GM19397 (cell line): ENCODE measurements at regions not wholly inside any gene's neighbourhood (a gene's known extent, or its start where the extent isn't known, plus 50 kb on each side); places are given as distances from the start of the nearest gene placed in this dataset.

Experiments
- ATAC-seq: cut with Tn5 transposase; IDR thresholded peaks from one replicate; pipeline ENCODE4 v1.9.1; 2021; ENCODE audit warnings: mild to moderate bottlenecking, moderate library complexity; ENCODE audit not compliant: unreplicated experiment

DNA sequence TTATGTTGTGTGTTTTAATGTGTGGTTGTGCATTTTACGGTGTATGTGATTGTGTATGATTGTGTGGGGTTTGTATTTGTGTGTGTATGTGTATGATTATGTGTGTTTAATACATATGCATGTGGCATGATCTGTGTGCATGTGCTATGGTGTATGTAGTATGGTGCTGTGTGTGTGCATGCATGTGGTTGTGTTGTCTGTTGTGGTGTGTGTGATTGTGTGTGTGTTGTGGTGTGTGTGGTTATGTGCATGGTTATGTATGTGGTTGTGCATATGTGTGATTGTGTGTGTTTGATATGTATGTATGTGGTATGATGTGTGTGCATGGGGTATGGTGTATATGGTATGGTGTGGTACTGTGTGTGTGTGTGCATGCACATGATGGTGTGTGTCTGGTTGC is 148.1 kb upstream of the AGAP1 start:
- ATAC-seq, result no peak

DNA sequence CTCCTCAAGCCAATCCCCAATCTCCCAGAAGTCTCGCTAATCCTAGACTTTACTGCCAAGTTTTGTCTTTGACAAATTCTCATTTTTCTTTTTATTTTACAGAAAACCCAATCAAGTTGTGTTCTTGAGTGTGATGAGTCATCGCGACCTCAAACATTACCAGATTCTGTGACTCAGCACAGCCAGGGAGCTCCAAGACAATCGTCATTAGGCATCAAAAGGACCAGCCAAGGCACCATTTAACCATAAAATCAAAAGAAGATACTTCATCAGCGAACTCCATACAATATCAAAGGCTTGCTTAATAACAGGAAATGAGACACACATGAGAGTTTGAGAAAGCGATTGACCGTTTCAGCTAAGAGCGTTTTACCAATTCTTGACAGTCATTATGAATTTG is 146.2 kb upstream of the AGAP1 start:
- no peak for ATAC-seq

DNA sequence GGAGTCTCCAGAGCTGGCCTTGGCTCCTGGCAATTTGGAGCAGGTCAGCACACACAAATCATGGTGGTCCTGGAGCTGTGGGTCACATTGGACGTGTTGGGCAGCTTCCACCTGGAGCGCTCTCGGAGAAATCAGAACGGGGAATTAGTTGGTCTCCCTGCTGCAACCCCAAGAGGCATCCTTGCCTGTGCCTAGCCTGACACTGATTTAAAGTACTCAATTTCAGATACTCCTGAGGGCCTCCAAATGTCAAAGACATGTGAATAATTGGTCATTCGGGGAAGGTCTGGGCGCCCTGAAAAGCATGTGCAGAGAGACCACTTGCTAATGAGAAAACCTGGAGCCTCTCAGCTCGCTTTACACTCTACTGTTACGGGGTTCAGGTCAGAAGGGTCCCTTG is 145.5 kb upstream of the AGAP1 start:
- ATAC-seq, result no peak

DNA sequence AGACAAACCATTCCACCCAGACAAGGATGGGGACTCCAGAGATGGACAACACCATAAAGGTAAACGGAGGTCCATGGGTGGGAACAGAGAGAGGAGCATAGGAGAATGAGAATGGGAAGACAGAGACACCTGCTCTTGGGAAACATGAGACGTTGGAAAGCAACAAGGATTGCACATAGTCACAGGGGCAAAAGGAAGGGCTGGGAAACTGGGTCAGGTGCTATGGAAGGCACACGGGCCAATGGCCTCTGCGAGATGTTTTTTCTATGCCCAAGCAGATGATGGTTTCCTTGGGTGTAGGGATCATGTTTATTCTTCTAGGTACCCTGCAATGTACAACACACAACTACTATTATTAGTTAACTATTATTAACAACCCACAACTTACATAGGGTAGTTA is 143.6 kb upstream of the AGAP1 start:
- ATAC-seq, result no peak

DNA sequence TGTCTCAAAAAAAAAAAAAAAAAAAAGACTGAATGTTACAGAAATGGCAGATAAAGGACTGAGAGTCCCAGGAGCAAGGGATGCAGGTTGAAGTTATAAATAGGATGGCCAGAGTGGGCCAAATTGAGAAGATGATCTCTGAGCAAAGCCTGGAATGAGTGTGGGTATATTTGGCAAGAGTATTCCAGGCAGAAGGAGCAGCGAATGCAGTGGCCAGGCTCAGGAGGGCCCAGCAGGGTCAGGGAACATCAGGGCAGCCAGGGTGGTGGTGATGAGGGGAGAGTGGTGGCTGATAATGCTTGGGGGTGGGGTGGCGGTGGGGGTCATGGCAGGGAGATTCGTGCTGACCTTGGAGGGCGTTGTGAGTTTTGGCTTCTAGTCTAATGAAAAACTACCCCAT is 141.3 kb upstream of the AGAP1 start:
- no peak for ATAC-seq

DNA sequence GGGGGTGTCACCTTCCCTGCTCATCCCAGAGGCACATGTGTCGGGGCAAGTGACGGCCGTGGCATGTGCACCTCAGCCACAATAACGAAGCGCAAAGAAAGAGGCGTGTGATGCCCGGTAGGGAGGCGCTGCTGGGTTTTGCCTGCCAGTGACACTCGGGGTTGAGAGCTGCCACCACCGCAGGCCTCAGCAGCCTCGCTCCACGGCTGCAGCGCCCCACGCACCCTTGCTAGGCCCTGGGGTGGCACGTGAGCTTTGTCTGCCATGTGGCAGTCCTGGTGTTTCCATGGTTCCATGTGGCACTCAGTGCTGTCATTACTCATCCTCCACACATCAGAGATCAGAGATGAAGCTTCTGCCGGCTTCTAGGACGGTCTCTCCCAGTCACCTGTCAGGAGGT is 136.0 kb upstream of the AGAP1 start:
- ATAC-seq, result no peak

DNA sequence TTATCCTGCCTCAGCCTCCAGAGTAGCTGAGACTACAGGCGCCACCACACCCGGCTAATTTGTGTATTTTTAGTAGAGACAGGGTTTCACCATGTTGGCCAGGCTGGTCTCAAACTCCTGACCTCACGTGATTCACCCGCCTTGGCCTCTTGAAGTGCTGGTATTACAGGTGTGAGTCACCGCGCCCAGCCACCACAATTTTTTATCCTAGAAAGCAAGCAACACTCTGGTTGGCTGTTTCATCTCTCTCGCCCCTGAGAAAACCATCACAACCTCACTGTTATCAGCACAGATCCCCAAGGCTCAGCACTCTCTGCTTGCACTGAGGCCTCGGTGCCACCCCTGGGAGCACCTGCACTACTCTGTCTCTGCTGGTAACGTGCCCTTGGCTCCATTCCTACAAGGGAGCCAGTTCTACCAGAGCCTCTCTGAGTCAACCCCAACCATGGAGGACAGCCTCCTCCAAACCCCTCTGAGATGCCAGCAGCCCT is 134.8 kb upstream of the AGAP1 start:
- ATAC-seq, result no peak

DNA sequence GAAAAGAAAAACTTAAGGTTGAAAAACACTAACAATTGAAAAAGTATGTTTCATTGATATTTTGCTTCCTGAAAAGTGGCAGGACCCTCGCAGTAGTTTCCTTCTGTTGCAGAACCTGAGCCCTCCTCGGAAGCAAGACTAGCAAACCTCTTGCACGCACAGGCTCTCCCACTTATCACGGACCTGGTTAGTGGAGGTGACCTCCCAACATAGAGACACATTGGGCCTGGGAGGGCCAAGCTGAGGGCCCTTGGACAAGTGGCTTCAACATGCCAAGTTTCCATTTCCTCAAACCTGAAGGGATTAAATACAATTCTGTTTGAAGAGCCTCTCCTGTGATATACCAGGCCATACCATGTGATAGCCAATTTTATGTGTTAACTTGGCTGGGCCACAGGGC is 133.4 kb upstream of the AGAP1 start:
- no peak for ATAC-seq

DNA sequence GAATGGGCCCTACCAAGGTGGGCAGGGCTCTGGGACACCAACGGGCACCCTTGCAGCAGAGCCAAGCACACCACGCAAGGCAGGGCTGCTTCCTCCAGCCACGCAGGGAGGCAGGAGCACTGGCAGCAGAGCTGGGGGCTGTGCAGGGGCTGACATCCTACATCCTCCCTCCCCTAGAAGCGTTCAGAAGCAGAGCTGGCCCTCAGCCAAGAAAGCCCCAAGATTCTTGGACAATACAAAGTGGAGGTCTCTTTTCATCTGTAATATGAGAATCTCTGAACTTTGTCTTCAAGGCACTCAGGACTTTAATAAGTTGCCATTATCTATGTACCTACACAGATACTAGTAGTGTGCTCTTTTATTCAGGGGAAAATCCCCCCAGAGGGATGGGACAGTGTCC is 128.1 kb upstream of the AGAP1 start:
- no peak for ATAC-seq

DNA sequence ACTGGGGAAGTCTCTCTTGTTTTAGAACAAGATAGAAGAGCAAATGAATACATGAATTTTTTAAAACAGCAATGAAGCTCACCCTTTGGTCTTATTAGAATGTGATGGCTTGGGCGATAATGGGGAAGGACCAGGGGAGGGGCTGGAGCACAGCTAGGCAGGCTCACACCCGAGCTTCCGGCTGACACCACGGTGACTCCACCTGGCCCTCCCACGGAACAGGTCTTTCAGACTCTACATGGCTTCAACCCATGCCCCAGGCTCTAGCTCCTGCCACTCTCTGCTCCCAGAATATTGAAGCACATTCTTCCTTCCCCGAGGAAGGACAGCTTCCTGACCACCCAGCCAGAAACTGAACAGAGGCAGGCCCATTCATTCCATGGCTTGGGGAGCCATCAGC is 127.5 kb upstream of the AGAP1 start:
- no peak for ATAC-seq

DNA sequence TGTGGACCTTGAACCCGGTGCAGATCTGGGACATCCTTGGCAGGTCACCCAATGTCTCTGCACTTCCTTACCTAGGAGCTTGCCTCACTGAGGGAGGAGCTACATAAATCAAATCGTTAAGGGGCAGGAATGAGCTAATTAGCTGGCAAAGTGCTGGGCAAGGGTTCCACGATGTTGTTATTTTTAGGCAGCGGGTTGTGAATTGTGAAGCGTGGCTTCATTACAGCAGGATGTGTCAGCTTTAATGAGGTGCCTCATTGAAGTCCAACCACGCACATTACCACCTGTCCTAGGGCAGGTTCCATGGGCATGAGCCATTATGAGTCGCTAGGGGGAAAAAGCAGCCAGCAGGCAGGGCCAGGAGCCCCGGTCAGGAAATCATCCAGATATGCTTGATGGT is 127.0 kb upstream of the AGAP1 start:
- no peak for ATAC-seq

DNA sequence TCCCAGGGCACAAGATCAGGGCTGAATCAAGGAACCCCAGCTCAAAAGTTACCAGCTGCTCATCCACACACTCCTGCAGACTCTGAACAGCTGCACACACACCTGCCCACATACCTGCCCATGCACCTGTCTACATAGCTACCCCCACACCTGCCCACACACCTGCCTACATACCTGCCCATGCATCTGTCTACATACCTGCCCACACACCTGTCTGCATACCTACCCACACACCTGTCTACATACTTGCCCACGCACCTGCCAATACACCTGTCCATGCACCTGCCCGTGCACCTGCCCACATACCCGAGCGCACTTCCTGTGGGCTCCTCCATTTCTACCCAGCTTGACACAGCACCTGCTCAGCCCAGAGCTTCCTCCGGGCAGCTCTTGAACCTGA is 122.8 kb upstream of the AGAP1 start:
- no peak for ATAC-seq

DNA sequence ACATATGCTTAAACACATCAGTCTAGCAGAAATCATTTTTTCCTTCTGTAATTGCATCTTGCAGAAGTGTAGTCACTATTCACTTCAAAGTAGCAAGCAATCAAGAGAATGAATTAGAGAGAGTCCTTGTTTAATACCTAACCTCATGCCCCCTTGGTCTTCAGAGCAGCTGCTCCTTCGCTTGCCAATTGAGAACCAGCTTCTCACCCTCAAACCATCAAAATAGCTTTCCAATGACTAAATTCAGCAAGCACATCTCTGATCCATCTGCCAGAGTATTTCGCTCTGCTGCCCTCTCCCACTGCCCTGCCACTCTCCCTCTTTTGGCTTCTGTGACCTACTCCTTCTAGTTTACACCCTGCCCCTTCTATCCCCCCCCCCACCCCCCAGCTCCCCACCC is 120.7 kb upstream of the AGAP1 start:
- no peak for ATAC-seq

DNA sequence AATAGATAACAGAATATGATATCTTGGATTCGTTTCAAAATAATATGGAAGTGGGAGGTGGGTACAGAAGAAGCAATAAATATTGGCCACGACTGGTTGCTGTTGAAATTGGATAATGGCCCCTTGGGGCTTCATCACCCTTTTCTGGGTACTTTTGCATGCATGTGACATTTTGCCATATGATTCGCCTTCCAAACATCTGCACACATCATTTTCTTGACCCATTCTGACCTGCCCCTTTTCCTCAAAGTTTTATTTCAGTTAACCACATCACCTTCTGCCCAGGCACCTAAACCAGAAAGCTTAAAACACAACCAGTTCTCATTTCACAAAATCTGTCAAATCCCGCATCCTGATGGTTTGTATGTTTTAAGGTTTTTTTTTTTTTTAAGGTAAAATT is 116.7 kb upstream of the AGAP1 start:
- ATAC-seq, result no peak

DNA sequence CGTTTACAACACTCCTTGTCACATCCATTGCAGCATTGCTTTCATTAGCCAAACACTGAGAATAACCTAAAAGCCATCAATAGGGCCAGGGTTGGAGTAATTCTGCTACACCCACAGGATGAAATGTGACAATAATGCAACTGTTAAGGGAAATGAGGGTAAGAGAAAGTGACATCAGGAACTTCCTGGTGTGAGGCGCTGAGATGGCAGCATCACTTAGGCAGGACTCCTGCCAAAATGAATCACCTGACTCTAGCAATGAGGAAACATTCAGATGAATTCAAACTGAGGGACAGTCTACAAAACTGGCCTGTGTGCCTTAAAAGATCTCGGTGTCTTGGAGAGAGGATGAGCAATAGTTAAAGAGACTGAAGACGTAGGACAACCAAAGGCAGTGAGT is 115.6 kb upstream of the AGAP1 start:
- no peak for ATAC-seq

DNA sequence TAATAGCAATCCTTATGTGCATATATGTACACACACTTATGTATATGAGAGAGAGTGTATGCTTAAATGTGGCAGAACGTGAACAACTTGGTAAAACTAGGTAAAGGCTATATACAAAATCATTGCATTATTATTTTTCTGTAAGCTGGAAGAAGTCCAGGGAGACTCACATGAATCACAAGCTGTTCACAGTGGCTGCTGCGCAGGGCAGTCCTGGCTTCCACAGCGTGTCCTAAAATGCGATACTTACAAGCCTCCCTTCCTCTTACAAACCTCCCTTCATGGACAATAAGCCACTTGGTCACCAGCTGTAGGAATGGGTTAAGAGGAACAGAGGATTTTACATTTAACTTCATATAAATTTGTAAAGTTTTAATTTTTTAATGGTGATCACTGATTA is 114.9 kb upstream of the AGAP1 start:
- ATAC-seq, result no peak

DNA sequence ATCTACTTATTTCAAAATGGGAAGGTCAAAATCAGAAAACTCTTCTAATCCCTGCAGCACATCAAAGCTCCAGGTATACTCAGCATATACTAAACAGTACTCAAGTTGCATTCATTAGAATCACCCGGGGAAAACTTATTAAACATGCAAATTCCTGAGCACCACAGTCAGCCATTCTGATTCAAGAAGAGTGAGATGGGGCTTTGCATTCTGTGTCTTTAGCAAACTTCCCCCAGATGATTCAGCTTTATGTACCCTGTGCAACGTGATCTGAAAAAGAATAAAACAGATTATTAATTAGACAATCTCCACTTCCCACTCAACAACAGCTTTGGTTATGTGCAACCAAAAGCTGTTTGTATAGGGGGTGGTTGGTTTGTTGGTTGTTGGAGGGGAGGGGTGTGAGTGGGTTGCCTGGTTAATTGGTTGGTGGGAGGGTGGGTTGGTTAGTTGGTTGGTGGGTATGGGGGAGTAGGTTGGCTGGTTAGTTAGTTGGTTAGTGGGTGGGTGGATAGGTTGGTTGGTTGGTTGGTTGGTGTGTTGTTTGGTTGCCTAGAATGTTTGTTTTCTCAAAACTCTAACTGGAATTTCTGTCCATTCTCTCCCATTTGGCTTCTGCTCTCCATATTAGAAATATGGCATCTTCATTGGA is 112.5 kb upstream of the AGAP1 start:
- no peak for ATAC-seq

DNA sequence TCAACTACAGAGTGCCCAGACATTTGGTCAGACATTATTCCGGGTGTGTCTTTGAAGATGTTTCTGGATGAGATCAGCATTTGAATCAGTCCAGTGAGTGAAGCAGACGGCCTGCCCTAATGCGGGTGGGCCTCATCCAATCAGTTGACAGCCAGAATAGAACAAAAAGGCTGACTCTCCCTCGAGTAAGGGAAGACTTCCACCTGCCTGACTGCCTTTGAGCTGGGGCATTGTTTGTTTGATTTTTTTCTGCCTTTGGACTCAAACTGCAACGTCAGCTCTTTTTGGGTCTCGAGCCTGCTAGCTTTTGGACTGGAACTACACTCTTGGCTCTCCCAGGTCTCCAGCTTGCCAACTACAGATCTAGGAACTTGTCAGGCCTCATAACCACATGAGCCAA is 111.7 kb upstream of the AGAP1 start:
- ATAC-seq, result no peak

DNA sequence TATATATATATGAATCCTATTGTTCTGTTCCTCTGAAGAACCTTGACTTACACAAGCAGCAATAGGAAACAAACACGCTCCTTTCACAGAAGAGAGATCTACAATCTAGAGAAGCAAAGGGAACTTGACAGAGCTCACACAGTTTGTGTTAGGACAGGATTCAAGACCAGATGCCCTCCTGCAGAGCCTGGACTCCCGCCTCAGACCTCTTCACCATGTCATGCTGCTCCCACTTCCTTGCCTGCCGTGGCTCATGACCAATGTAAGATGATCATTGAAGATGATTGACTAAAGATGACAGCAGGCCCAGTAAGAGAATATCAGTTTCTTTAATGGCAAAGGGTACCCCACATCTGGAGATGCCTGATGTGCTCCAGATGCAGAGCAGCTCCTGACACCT is 111.2 kb upstream of the AGAP1 start:
- ATAC-seq, result no peak

DNA sequence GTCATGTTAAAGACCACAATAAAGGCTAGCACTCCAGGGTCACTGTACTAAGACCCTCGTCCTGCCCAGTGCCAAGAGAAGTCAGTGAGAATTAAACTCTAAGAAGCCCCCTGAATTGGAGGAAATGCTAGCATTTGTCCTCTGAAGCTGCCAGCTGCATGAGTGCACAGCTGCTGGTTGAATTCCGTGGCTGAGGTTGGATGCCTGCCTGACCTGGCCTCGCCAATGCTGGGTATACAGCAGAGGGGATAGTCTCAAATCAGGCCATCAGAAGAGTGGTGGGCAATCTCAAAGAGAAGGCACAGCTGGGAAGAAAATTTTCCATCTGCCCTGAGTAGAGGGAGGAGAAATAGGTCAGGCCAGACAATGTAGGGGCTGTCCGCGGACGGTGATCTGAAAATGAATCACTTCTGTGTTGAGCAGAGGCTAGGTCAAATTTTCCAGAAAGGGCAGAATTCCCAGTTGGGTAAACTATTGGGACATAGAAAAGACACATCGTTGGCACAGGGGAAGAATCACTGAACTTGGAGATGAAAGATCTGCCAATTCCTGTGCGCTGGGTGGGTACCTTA is 110.5 kb upstream of the AGAP1 start:
- ATAC-seq, result no peak

DNA sequence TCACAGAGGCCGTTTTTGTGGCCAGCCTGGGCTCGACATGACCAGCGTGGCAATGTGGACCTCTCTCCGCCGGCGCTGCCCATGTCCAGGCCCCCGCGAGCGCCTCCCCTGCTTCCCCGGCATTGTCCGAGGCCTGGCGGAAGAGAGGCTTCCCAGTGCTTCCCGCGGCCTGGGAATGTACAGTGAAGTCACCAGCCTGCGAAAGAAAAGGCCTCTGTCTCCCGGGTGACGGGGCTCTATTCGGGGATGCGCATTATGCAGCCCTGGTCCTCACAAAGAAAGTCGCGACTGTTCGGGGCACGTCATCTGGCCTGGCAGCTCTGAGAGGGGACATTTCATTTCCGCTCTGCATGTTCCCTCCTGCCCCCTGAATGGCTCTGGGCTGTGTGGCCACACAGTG is 109.2 kb upstream of the AGAP1 start:
- ATAC-seq, result no peak

DNA sequence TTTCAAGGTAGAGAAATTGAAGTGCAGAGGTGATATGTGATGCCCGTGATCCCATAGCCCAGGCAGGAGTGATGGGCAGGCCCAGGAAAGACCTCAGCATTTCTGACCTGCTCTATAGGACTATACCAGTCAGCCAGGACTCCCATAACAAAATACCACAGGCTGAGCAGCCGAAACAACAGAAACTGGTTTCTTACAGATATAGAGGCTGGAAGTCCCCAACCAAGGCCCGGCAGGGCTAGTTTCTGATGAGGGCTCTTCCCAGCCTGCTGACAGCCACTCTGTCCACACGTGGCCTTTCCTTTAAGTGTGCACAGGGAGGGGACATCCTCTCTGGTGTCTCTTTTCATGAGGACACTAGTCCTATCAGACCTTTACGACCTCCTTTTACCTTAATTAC is 104.2 kb upstream of the AGAP1 start:
- no peak for ATAC-seq

DNA sequence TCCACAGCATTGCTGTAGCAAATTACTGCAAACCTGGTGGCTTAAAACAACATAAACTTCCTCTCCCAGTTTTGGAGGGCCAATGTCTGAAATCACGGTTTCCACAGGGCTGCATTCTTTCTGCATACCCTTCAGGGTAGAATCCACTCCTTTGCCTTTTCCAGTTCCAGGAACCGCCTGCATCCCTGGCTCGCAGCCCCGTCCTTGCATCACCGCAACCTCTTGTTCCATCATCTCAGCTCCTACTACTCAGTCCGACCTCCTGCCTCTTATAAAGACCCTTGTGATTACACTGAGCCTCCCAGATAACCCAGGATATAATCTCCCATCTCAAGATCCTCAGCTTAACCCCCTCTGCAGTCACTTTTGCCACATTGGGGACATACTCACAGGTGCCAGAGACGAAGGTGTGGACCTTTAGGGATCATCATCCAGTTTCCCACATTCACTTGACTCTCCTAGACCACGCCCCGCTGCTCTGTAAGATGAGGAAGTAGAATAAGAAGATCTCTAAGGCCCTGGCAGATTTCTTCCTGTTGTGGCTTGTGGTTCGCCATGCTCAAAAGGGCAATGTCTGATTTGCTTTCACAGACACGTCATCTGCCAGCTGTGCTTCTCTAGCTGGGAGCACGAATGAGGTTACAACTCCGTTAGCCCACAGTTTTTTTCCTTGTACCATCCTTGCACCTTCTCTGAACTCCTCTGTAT is 103.6 kb upstream of the AGAP1 start:
- no peak for ATAC-seq
